SIG-M5 treated with dmso at 0.1 percent for 504 hours (cell line): ENCODE measurements at regions not wholly inside any gene's neighbourhood (a gene's known extent, or its start where the extent isn't known, plus 50 kb on each side); places are given as distances from the start of the nearest gene placed in this dataset.
A peak's percentile ranks its signal among the peaks of the same experiment; 100 is the strongest.

Source experiments
- DNase-seq: peaks from one replicate; lab custom pipeline; 2025; ENCODE audit not compliant: unreplicated experiment; lab: John Stamatoyannopoulos, UW

DNA sequence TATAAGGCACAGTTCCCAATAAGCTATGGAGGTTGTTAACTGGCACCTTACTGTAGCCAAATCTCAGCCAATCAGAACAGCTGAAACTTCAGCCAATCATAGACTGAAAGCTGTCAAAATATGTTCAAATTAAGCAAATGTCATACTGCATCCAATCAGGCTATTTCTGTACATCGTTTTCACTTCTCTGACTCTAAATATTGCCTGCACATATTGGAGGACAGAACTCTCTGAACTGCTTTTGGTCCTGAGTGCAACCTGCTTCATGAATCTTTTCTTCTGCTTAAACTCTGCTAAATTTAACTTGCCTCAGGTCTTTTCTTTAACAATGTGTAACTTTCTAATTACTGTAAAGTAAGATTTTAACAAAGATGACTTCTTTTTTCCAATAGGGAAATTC, 1198.9 kb upstream of the PCDH7 start:
- DNase-seq, result no peak

DNA sequence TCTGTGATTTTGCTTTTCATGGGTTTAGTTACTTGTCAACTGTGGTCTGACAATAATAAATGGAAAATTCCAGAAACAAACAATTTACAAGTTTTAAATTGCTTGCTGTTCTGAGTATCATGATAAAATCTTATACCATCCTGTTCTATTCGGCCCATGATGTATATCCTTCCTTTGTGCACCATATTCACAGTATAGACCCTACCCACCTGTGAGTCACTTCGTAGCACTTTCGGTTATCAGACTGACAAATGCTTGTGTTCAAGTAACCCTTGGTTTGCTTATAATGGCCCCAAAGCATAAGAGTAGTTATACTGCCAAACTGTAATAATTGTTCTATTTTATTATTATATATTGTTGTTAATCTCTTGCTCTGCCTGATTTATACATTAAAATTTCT, 1183.4 kb upstream of the PCDH7 start:
- no peak for DNase-seq

DNA sequence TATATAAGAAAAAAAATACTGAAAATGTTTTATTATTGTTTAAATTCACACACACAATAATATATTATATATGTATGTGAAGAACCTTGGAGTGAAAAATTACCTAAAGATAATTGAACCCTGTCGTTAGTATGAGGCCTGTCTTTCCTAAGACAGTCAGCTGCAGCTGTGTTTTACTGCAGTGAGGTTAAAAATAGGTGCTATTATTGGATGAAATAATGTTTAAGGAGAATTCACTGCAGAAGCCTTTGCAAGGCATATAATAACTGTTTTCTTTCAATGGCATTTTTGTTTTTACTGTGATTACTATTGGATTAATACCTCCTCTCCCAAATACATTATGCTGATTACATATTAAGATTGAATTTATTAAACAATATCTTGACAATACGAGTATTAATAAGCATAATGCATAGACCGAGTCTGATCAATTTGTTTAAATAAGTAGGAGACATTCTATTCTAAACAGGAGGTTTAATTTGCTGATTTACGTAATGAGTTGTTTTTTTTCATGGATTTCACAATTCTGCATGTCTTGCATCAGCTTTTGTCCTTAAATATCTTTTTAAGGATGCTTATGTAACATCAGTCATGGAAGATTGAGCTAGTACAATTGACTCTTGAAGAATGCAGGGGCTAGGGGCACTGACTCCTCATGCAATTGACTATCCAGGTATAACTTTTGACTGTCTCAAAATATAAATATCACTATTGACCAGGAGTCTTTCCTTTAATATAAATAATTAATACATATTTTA, 1181.1 kb upstream of the PCDH7 start:
- DNase-seq, result peak; percentile 50

DNA sequence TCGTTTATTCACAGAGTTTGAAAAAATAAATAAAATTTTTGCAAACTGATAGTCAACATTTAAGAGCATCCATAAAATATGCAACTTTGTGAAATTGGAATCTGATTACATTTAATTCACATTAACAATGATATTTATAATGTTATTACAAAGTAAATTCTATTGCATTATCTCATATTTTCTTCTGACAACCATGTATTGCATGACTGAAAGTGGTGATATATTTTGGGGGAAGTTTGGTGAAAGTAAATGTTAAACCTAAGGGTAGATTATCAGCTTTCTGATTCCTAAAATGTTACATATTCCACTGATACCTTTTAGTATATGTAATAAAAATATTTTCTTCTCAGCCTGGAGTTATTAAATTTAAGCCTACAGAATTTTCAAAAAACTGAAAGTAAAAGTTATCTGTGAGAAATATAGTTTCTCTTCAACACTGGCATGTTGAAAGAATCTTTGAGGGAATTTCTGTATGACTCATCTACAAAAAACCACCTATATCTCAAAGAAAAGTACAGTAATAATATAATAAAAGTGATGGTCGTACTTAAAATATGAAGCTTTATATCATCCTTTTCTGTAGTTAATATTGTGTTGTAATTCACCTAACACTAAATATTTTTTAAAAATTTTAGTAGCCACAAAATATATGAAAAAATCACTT, 1179.6 kb upstream of the PCDH7 start:
- no peak for DNase-seq

DNA sequence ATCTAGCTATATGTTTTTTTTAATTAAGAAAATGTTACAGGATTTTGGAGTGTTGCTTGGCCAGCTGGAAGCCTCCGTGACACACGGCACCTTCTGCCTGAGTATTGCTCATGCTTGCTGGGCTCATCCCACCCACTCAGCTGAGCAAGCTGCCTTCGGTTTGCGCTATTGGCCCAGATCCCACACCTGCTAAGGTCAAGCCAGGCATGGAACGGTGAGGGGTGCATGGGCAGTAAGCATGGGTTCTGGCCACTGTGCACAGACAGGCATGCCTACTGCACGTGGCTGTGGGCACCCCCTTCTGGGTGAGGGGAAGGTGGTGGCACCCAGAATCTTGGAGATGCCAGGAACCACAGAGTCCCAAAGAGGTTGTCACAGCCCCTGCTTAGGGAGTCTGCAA, 1178.4 kb upstream of the PCDH7 start:
- no peak for DNase-seq

DNA sequence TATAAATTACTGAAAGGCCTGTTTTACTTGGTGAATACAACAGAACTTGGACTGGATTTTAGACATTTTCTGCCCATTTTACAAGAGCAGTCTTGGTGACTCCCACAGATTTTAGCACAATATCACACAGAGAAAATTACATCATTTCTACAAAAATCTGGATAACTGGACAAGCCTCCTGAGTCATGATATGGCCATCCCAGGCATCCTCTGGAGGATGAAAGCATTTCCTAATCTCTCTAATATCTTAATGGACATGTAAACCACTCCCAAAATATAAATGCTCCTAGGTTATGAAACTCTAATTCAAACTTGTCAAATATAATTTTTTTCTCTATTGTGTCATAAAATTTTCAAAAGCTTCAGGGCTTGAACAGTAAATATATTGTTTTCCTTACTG, 1170.8 kb upstream of the PCDH7 start:
- no peak for DNase-seq

DNA sequence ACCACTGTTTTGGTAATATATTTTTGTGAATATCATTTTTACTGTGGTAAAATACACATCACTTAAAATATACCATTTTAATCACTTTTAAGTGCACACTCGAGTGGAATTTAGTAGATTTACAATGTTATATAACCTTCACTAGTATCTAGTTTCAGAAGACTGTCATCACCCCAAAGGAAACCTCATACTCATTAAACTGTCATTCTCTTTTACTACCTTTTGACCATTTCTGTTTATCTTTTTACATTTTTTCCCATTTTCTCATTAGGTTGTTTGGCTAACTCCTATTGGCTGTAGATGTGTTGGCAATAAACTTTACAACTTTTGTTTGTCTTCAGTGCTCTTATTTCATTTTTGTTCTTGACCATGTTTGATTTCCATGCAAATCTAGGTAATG, 1168.3 kb upstream of the PCDH7 start:
- DNase-seq, result no peak

DNA sequence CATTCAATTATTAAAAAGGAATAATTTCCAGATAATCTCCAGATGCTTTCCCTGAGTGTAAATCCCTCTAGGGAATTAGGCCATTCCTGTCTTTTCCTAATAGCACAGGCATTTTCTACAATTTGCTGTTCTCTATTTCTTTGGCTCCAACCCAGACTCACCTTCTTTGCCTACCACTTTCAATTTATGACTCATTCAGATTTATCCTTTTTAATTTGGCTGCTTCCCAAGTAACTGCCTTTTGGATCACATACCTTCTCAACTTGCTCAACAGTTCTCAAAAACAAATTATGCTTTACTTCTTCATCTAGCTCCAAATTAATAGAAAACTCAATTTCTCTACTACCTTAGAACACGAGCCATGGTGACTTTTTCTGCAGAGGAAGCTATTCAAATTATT, 1166.3 kb upstream of the PCDH7 start:
- no peak for DNase-seq

DNA sequence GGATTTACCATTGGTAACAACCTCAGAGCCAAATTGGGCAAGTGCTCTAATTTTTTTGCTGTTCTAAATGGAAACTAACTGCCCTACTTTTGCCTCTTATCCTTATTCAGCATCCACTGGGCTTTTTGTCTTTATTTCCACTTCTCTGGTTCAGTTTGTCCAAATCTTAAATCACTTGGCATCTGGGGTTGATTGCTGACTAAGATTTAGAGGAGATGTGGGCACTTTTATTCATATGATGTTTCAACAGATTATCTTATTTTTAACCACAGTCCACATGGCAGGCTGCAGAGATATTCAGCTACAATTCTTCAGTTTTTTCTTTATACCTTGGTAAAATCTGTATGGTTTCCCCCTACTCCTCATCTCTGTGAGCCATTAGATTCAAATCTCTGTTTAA, 1161.4 kb upstream of the PCDH7 start:
- no peak for DNase-seq

DNA sequence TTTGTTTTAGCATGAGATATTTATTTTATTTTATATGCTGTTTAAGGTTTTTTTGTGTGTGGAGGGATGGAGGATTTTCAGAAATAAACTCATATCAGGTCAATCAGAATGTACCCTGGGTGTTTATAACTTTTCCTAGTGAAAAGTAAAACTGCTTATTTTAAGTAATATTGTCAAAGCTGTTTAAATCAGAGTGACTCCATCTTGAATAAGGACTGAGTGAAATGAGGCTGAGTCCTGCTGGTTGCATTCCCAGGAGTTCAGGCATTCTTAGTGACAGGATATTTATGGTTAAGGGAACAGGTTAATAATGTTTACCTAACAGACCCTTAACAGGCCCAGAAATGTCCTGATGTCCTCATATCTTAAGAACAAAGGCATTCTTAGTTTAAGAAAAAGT, 1160.9 kb upstream of the PCDH7 start:
- DNase-seq, result no peak

DNA sequence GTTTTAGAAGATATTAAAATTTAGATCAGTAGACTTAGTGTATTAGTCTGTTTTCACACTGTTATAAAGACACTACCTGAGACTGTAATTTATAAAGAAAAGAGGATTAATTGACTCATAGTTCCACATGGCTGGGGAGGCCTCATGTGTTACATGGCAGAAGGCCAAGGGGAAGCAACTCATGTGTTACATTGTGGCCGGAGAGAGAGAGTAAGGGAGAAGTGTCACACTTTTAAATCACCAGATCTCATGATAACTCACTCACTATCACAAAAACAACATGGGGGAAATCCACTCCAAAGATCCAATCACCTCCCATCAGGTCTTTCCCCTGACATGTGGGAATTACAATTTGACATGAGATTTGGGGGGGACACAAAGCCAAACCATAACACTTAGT, 1159.7 kb upstream of the PCDH7 start:
- no peak for DNase-seq

DNA sequence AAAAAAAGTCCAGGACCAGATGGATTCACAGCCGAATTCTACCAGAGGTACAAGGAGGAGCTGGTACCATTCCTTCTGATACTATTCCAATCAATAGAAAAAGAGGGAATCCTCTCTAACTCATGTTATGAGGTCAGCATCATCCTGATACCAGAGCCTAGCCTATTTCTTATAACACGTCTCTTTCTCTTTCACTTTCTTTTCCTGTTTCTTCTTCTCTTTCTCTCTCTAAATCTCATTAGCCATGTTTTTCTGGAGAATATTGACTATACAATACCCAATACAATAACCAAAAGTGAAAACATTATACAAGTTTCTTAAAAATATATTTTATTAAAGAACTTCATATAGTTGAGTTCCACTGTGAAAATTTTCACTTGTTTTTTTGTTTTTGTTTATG, 1154.9 kb upstream of the PCDH7 start:
- peak; percentile 32 for DNase-seq

DNA sequence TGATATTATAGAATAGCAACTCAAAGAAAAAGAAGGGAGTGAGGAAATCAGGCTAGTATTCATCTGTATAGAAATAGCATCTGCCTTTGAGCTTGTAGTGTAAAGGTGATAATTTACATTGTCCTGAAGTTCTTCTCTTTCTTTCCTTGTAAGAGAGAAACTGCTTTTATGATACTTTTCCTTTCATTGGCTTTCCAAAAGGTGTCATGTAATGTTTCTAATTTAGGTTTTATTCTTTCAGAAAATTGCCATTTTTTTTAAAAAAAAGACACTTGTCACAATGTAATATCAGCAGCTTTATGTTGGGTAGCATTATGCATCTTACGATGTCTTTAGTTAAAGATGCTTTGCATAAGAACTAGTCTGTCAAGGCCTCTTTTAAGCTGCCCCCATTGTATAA, 1153.8 kb upstream of the PCDH7 start:
- DNase-seq, result no peak

DNA sequence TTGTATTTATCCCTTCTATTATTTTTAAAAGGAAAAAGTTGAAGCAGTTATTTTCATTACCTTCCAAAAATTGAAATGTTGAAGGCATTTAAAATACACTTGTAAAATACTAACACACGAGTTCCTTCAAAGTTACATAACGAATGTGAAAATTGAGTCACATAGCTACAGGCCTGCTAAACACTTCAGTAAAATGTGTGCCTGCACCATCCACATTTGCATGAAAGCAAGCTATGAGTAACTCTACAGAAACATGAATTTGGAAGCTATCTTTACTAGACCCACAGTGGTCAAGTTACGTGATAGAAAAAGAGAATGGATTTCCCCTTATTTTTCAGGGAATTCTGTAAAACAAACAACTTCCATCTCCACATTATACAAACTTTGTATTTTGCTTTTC, 1148.8 kb upstream of the PCDH7 start:
- no peak for DNase-seq

DNA sequence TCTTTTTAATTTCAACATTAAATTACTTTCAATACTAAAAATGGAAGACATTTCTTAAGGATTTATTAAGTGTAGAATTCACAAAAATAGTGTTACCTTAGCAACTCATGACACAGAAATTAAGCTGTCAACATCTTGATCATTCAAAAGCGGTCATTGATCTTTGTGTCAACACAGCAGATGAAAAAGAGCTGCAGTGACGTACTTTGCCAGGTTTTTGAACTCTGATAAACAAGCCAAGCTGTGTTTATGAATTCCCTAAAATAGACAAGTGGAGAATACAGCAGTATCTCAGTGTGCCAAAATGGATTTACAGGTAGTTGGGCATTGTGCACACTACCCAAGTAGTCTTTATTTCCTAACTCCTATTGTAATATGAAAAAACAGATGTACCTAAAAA, 1141.8 kb upstream of the PCDH7 start:
- DNase-seq, result no peak

DNA sequence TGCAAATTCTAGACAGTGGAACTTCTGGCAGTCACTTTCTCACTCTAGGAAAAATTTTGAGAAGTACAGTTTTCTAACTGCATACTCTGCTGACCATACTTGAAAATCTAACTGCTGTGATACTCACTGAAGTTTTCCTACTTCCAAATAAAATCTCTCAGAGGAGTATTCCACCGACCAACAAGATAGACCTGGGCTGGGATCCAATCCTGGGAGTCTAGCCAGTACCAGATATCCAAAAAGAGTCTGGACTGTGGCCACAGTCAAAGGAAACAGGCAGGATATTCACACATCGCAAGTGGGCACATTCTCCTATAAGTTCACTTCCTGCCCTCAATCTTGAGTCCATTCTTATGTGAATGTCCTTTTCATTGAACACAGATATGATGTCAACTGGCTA, 1138.7 kb upstream of the PCDH7 start:
- DNase-seq, result no peak

DNA sequence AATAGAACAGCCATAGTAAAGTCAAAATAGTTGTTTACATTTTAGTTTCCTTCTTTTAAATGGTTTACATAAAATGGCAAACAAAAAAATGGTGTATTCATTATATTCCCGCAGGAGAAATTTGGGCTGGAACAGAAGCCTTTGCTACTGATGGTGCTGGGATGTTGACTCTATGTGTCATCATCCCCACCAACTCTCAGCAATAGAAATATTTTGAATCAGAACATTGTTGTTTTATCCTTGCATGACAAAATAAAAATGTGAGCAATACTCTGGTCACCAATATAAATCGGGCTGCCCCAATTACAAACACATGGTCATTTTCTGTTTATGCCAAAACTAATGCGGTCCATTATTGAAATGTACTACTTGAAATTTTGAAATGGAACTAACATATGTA, 1131.6 kb upstream of the PCDH7 start:
- no peak for DNase-seq

DNA sequence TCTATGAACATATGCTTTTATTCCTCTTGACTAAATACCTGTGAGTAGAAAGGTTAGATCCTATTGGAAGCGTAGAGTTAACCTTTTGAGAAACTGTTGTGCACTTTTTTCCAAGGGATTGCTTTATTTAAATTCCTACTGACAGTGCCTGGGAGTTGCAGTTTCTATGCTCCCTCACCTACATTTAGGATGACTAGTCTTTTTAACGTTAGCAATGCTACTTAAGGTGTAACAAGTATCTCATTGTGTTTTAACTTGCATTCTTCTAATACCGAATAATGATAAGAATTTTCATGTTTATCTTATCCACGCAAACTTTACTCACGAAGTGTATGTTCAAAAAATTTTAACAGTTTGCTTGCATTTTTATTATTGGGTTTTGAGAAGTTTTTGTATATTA, 1123.9 kb upstream of the PCDH7 start:
- no peak for DNase-seq

DNA sequence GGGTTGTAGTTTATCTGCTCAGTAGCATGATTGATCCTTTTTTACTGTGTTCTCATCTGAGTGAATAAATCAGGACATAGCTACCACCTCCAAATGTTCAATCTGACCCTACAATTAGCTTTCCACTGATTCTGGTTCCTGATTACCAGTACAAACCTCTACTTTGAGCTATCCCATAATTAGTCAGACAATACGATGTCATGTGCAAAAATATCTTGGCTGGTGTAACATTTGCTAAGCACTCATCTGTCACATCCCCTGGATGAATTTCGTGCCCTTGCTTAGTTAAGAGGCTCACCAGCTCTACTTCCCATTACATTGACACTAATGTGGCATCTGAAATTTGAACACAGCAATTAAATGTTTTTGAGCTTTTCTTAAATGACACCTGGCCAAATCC, 1101.0 kb upstream of the PCDH7 start:
- no peak for DNase-seq

DNA sequence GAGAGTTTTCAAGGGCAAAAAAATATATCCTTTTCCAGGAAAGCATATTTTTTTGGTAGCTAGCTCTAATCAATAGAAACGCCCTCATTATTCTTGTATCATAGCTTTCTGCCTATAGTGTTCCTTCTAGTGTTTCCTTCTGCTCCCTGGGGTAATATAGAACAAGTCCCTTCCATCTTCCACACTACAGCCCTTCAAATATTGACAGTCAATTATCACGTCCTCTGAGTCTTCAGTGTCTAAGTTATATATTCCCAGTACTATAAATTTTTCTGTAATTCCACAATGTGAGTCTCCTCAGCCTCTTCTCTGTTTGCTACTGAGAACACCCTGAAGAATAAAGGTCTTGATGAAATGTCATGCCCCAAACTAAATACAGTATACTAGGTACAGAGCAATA, 1088.0 kb upstream of the PCDH7 start:
- no peak for DNase-seq

DNA sequence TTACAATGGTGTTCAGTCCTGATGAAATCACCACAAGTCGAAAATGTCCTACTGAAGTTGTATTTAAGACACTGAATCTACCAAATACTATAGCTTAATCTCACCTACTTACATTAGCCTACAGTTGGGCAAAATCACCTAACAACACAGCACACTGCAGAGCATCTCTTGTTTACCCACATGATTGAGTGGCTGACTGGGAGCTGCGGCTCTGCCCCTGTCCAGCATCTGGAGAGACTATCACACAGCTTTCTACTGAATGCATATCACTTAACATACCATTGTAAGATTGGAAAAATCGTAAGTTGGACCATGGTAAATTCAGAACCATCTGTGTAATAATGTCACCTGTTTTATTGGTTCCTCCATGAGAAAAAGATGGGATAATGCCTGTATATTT, 1083.2 kb upstream of the PCDH7 start:
- no peak for DNase-seq

DNA sequence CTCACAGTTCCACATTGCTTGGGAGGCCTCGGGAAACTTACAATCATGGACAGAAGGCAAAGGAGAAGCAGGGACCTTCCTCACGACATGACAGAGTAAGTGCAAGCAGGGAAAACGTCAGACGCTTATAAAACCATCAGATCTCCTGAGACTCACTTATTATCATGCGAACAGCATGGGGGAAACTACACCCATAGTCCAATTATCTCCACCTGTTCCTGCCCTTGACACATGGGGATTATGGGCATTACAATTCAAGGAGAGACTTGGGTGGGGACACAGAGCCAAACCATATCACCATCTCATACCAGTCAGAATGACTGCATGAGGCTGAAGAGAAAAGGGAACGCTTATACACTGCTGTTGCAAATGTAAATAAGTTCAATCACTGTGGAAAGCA, 1066.9 kb upstream of the PCDH7 start:
- no peak for DNase-seq

DNA sequence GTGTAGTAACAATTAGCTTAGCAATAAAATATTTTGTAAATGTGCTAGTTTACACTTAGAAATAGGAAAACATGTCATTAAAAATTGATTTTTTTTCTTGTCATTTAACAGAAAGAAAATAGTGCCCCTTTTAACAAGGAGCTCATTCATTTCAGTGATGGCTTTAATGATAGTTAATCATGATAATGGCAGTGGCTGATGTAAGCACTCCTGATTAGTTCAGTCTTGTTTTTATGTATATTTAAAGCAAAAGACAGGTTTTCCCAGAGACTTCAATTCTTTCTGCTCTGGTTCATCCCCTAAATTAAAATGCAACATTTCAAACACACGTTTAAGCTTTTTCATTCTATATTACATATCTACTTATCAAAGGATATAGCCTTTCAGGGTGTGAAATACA, 1039.5 kb upstream of the PCDH7 start:
- no peak for DNase-seq
